Motor neuron (in vitro differentiated cells): ENCODE measurements at regions not wholly inside any gene's neighbourhood (a gene's known extent, or its start where the extent isn't known, plus 50 kb on each side); places are given as distances from the start of the nearest gene placed in this dataset.
A peak's percentile ranks its signal among the peaks of the same experiment; 100 is the strongest.

ENCODE experiments used
- ATAC-seq, 8 experiments: fragments of 200-7000 bp; cut with Tn5 transposase; replicated peaks in 6 of 8; 2 replicates each; pipeline ENCODE4 v1.8.0; 2021; ENCODE audit warnings: mild to moderate bottlenecking in 8 of 8, moderate library complexity in 8 of 8
- H3K27ac ChIP-seq, 2 donors: fragments of 250-450 bp; sonication (Bioruptor Pico); 2 replicates each; pipeline ENCODE4 v1.9.0; 2021; ENCODE audit warnings: antibody characterized with exemption in 2 of 2, mild to moderate bottlenecking in 2 of 2, moderate library complexity in 1 of 2
- H3K4me1 ChIP-seq, 2 donors: fragments of 250-450 bp; sonication (Bioruptor Pico); replicated peaks in 1 of 2; 2 replicates each; pipeline ENCODE4 v1.6.1; 2021; ENCODE audit warnings: antibody characterized with exemption in 2 of 2, mild to moderate bottlenecking in 2 of 2, moderate library complexity in 1 of 2
- H3K4me3 ChIP-seq, 5 donors: fragments of 250-450 bp; sonication (Bioruptor Pico); 2 replicates each; pipeline ENCODE4 v1.9.0; 2021; ENCODE audit warnings: antibody characterized with exemption in 5 of 5, mild to moderate bottlenecking in 5 of 5, moderate library complexity in 4 of 5
- WGBS, 10 experiments: fragments of 450-650 bp; shearing (Covaris generic); methylation state at CpG; one replicate each; pipeline ENCODE4 v1.0.0; 2022; 5-methylcytosine and 5-hydroxymethylcytosine counted together
- in situ Hi-C, 9 experiments: fragments of 400-800 bp; cut with MboI; loops; one replicate each; pipeline ENCODE4 v1.15.0; 2021; ENCODE audit warnings: low sequenced_read_pairs in 9 of 9, low pct_unique_long_range_greater_than_20kb in 2 of 9; ENCODE audit not compliant: unreplicated experiment in 9 of 9

GRCh38 chr12:39173726-39174125, 268.3 kb upstream of the CPNE8 start:
- in situ Hi-C loops = no loop called here
- peak in 5 of 8 experiments; percentile 58 to 84 (median 65) for ATAC-seq
- no peak overlapping the region for H3K27ac ChIP-seq
- H3K4me1 ChIP-seq = peaks cover 0 to 5% of the 10 kb centered on the region in 2 donors
- no peak overlapping the region for H3K4me3 ChIP-seq
- 0 to 92% (median 41%) methylated on average over 1 to 2 of the region's 2 CpGs for WGBS, 10 experiments

GRCh38 chr12:39165338-39165737, 259.9 kb upstream of the CPNE8 start:
- Histone ChIP-seq H3K4me1 (peaks cover 3 to 8% of the 10 kb centered on the region in 2 donors), H3K27ac (no peak overlapping the region), H3K4me3 (no peak overlapping the region)
- in situ Hi-C loops = no loop called here
- ATAC-seq = no peak

DNA sequence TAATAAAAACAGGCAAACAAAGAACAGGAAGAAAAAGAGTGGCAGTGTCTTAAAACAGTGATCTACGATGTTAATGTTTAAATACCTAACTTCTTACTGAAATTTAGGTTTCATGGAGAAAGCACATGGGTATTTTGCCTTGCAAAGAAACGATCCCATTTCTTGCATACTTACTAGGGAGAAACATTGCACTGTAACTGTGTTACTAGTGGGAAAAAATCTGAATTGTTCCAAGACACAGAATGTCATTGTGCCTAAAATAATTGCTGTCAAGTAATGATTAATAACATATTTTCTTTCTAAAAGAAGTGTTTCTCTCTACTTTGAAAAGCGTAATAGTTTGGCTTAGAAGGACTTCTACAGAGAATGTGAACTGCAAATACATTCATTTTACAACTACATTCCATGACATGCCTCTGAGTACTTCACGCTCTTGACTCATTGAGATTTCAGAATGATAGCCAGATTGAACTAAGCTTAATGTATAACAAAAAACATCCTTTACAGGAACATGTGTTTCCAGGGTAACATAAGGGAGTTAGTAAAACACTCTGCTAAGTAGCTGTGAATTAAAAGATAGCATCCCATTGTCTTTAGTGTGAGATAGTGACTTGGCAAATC, 256.2 kb upstream of the CPNE8 start:
- H3K4me3 ChIP-seq = no peak overlapping the region
- peak overlapping the region in 1 of 2 donors; percentile 76 for H3K27ac ChIP-seq
- H3K4me1 ChIP-seq = peaks cover 3 to 8% of the 10 kb centered on the region in 2 donors
- in situ Hi-C loops = no loop called here
- peak in 5 of 8 experiments; percentile 54 to 97 (median 91) for ATAC-seq
- 0 to 52% (median 27%) methylated on average over 2 to 4 of the region's 4 CpGs for WGBS, 10 experiments

DNA sequence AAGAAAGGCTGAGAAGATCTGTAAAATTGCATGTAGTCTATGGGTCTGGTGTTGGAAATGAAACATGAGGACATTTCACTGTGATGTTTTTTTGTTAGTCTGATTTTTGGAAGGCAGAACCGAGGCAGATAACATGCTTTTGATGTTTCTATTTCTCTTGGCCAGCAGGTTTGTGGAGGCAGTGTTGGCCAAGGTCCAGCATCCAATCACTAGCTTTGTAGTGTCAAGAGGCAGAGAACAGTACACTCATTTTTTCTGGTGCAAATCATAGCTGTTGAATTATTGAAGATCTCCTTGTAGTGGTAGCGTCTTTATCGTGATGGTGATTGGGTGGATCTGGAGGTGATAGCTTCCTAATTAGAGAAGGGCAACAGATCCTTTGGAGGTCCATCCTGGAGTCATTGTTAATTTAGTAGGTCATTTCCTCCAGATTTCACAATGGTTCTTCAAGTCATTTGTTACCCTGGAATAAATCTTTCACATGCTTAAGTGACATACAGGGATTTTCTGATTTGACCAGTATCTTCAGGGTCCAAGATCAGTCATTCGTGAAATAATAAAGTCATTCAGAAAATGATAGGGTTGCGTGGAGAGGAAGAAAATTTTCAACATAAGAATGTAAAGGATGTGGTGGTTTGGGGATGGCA, 252.4 kb upstream of the CPNE8 start:
- Histone ChIP-seq H3K4me3 (no peak overlapping the region), H3K4me1 (peaks cover 3 to 8% of the 10 kb centered on the region in 2 donors), H3K27ac (no peak overlapping the region)
- in situ Hi-C loops = no loop called here
- 3 to 97% (median 59%) methylated on average over 1 to 5 of the region's 5 CpGs for WGBS, 10 experiments
- ATAC-seq = no peak

DNA sequence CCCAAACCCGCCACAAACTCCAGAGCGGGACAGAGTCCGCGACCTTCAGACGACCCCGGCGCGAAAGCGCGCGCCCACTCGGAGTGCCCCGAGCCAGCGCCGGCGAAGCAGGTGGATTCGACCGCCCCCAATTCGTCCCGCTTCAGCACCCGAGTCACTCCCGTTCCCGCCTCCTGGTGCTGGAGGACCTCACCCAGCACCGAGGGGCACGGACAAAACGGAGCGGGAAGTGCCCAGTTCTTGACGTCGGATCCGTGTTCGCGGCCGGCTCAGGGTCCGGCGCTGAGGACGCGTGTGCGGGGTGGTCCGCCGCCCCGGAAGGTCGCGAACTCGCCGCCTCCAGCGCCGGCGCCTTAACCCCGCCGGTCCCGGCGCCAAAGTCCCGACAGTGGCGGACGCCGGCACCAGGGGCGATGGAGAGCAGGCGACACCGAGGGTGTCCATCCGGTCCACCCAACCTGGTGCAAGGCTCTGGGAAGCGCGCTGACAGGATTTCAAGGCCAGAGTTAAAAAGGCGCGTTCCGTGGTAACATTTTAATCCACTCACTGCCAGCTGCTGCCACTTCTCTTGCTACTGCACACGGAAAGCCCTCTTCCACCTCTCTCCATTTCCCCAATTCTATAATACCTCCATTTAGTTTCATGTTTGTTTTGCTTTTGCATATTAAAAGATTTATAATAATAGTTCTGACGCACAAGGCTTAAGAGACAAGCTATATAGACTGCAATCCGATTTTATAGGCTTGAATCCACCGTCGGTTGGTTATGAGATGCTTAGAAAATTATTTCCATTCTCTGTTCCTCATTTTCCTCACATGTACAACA, 240.0 kb upstream of the CPNE8 start:
- in situ Hi-C loops = loop anchor here in 1 of 9 experiments (25.0 kb wide), 1 partner anchor 142 kb away; no protein-coding TSS in a partner anchor
- H3K4me3 ChIP-seq = peak overlapping the region in 1 of 5 donors; percentile 24
- WGBS, 10 experiments = 17 to 100% (median 45%) methylated on average over 1 to 42 of the region's 70 CpGs
- H3K27ac ChIP-seq = no peak overlapping the region
- no peaks in the 10 kb centered on the region for H3K4me1 ChIP-seq
- ATAC-seq = peak in 4 of 8 experiments; percentile 38 to 99 (median 51)

GRCh38 chr12:39144613-39145061, 239.2 kb upstream of the CPNE8 start:
- no peak overlapping the region for H3K4me3 ChIP-seq
- no peak overlapping the region for H3K27ac ChIP-seq
- in situ Hi-C loops = loop anchor here in 1 of 9 experiments (25.0 kb wide), 1 partner anchor 143 kb away; no protein-coding TSS in a partner anchor
- ATAC-seq = peak in 1 of 8 experiments; percentile 18
- no peaks in the 10 kb centered on the region for H3K4me1 ChIP-seq
- 7 to 100% (median 73%) methylated on average over 1 to 20 of the region's 41 CpGs; no CpG with 5 or more reads in 4 of the 10 experiments for whole genome bisulfite sequencing, 10 experiments

GRCh38 chr12:39138268-39138667, 232.9 kb upstream of the CPNE8 start:
- in situ Hi-C loops = loop anchor here in 1 of 9 experiments (25.0 kb wide), 1 partner anchor 149 kb away; no protein-coding TSS in a partner anchor
- Histone ChIP-seq H3K27ac (no peak overlapping the region), H3K4me3 (no peak overlapping the region), H3K4me1 (no peaks in the 10 kb centered on the region)
- 0 to 86% (median 43%) methylated on average over 1 to 4 of the region's 4 CpGs for WGBS, 10 experiments
- peak in 3 of 8 experiments; percentile 29 to 90 (median 86) for ATAC-seq

DNA sequence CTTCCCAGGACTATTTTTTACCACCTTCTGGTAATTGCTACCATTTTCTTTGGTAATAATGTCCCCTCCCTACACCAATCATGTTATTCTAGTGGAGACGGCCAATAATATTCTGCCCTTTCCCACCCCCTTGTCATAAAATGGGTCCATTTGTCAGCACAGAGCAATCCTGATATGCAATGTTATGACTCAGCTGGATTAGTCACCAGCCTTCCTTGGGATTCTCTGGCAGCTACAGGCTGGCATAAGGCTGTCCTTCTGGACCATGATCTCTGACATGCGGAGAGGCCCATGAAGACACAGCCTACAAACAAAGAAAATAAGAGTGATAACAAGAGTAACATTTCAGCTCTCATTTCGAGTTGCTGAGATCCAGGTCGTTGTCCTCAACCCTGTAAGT, 222.0 kb upstream of the CPNE8 start:
- Histone ChIP-seq H3K4me3 (no peak overlapping the region), H3K4me1 (no peaks in the 10 kb centered on the region), H3K27ac (no peak overlapping the region)
- ATAC-seq = peak in 7 of 8 experiments; percentile 55 to 99 (median 93)
- in situ Hi-C loops = loop anchor here in 1 of 9 experiments (25.0 kb wide), 1 partner anchor 160 kb away; no protein-coding TSS in a partner anchor
- 0 to 95% (median 80%) methylated on average over 1 to 4 of the region's 4 CpGs; no CpG with 5 or more reads in 1 of the 10 experiments for WGBS, 10 experiments

- ATAC-seq = peak in 5 of 8 experiments; percentile 37 to 72 (median 48)
- in situ Hi-C loops = loop anchor here in 1 of 9 experiments (25.0 kb wide), 1 partner anchor 162 kb away; no protein-coding TSS in a partner anchor
- 0 to 83% (median 38%) methylated on average over 1 to 2 of the region's 2 CpGs; no CpG with 5 or more reads in 3 of the 10 experiments for WGBS, 10 experiments
Observed at GRCh38 chr12:39125566-39125965, 220.2 kb upstream of the CPNE8 start.

DNA sequence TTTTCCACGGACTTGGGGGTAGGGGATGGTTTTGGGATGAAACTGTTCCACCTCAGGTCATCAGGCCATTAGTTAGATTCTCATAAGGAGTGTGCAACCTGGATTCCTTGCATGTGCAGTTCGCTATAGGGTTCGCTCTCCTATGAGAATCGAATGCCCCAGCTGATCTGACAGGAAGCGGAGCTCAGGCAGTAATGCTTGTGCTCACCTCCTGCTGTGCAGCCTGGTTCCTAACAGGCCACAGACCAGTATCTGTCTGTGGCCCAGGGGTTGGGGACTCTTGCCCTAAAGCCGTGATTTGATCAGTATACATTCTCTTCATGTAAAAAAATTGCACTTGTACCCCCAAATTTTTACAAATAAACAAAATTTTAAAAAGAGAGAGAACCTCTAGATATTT, 219.4 kb upstream of the CPNE8 start:
- Histone ChIP-seq H3K27ac (no peak overlapping the region), H3K4me3 (no peak overlapping the region), H3K4me1 (no peaks in the 10 kb centered on the region)
- 0 to 100% (median 87%) methylated on average over 2 to 6 of the region's 6 CpGs; no CpG with 5 or more reads in 4 of the 10 experiments for WGBS, 10 experiments
- ATAC-seq = no peak
- in situ Hi-C loops = loop anchor here in 5 of 9 experiments (25.0 kb wide), 3 partner anchors 163 to 787 kb away; partner anchors contain the start of gene CPNE8 (in 3 of the 5)

More at GRCh38 chr12:39125566-39125965, 220.2 kb upstream of the CPNE8 start:
- Histone ChIP-seq H3K27ac (no peak overlapping the region), H3K4me3 (no peak overlapping the region), H3K4me1 (no peaks in the 10 kb centered on the region)

DNA sequence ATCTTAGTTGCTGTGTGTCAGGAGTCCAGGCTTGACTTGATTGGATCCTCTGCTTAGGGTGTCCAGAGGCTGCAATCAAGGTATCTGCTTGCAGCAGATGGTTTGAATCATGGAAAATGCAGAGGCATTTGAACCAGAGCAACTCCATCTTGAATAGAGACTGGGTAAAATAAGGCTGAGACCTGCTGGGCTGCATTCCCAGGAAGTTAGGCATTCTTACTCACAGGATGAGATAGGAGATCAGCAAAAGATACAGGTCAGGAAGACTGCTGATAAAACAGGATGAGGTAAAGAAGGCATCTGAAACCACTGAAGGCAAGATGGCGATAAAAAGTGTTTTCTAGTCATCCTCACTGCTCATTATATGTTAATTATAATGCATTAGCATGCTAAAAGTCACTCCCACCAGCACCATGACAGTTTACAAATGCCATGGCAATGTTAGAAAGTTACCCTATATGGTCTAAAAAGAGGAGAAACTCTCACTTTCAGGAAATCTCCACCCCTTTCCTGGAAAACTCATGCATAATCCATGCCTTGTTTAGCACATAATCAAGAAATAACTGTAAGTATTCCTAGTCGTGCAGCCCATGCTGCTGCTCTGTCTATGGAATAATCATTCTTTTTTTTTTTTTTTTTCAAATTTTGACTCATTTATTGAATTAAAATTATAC, 218.3 kb upstream of the CPNE8 start:
- in situ Hi-C loops = loop anchor here in 5 of 9 experiments (25.0 kb wide), 2 partner anchors 211 to 786 kb away; partner anchors contain the start of gene CPNE8 (in 3 of the 5)
- Histone ChIP-seq H3K4me1 (no peaks in the 10 kb centered on the region), H3K4me3 (no peak overlapping the region), H3K27ac (no peak overlapping the region)
- ATAC-seq = peak in 3 of 8 experiments; percentile 46 to 67 (median 67)
- WGBS, 10 experiments = 0 to 88% (median 27%) methylated on average over 1 to 2 of the region's 2 CpGs
